Coronary artery (tissue), 2 donors: ENCODE measurements at regions not wholly inside any gene's neighbourhood (a gene's known extent, or its start where the extent isn't known, plus 50 kb on each side); places are given as distances from the start of the nearest gene placed in this dataset.

Experiments
- DNase-seq: peaks from one replicate; pipeline ENCODE4 v3.0.0-alpha.2; 2017; ENCODE audit warnings: low spot score
- H3K27ac ChIP-seq, 2 donors: fragments of 200-600 bp; sonication (generic); one replicate each; pipeline ENCODE4 v1.5.1; 2016 to 2019
- H3K4me3 ChIP-seq: fragments of 200-600 bp; sonication (generic); 2 replicates; pipeline ENCODE4 v1.5.1; 2016; ENCODE audit warnings: mild to moderate bottlenecking, moderate library complexity
- CTCF ChIP-seq: fragments of 200-600 bp; sonication (generic); IDR thresholded peaks from one replicate; pipeline ENCODE4 v1.5.1; 2019; ENCODE audit warnings: antibody characterized with exemption

GRCh38 chr1:112057736-112058135 lies 68.3 kb upstream of the KCND3 start:
- no peak overlapping the region for H3K27ac ChIP-seq
- H3K4me3 ChIP-seq: no peak overlapping the region
- no peak for DNase-seq
- TF ChIP-seq CTCF: no peak

DNA sequence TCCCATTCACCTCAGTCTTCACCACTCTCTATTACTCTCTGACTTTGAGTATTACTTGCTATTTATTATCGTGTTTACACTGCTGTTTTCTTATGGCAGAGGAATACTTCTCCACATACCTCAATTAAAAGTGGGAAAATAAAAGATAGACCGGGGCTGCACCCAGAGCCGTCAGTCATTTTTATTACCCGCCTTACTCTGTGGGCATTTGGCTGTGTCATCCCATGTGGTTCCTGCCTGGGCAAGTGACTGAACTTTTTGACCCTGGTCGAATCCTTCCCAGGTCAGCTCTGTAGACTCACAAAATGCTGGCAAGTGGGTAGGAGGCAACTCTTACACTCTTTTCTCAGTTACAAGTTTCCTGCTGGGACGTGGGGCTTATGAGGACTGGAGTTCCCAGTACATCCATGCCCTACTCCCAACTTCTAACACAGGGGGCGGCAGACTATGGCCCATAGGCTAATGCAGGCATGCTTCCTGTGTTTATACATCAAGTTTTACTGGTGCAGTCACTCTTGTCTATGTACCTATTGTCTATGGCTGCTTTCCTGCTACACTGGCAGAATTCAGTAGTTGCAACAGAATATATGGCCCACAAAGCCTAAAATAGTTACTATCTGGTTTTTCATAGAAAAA lies 69.5 kb upstream of the KCND3 start:
- Histone ChIP-seq H3K27ac (no peak overlapping the region), H3K4me3 (no peak overlapping the region)
- TF ChIP-seq CTCF: no peak
- no peak for DNase-seq

GRCh38 chr1:112059679-112060078 lies 70.2 kb upstream of the KCND3 start:
- no peak overlapping the region for H3K4me3 ChIP-seq
- no peak for TF ChIP-seq CTCF
- no peak overlapping the region for H3K27ac ChIP-seq
- DNase-seq: no peak

- no peak for TF ChIP-seq CTCF
- Histone ChIP-seq H3K27ac (no peak overlapping the region), H3K4me3 (no peak overlapping the region)
- DNase-seq: no peak
Observed at GRCh38 chr1:112060261-112060660, 70.8 kb upstream of the KCND3 start.

GRCh38 chr1:112061056-112061455 lies 71.6 kb upstream of the KCND3 start:
- DNase-seq: no peak
- no peak for TF ChIP-seq CTCF
- no peak overlapping the region for H3K27ac ChIP-seq
- no peak overlapping the region for H3K4me3 ChIP-seq

DNA sequence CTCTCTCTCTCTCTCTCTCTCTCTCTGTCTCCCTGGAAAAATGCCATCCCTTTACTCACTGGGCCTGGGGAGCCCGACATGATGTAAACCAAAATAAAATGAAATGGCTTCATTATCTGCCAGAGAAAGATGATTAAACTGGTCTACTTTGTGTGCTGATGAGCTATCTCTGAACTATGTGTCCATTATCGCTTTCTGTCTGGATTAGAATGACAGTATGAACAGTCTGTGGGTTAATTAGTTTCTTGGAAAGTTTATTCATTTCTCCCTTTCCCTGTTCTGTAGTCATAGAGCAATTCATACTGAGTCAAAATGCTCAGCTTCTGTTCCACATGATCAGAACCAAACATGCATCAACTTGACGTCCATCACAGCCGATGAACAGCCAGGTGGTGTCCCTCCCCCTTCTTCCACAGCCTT lies 72.4 kb upstream of the KCND3 start:
- TF ChIP-seq CTCF: no peak
- H3K4me3 ChIP-seq: no peak overlapping the region
- no peak for DNase-seq
- no peak overlapping the region for H3K27ac ChIP-seq
